Endodermal cell (in vitro differentiated cells): ENCODE measurements at regions not wholly inside any gene's neighbourhood (a gene's known extent, or its start where the extent isn't known, plus 50 kb on each side); places are given as distances from the start of the nearest gene placed in this dataset.

ENCODE experiments used
- DNase-seq: peaks from one replicate; pipeline ENCODE4 v3.0.0-alpha.2; 2017
- H3K27ac ChIP-seq: 2 replicates; pipeline ENCODE4 v1.5.1; 2013; ENCODE audit warnings: mild to moderate bottlenecking, low read depth, low read length, moderate library complexity
- H3K27me3 ChIP-seq: 2 replicates; pipeline ENCODE4 v1.6.1; 2013; ENCODE audit warnings: mild to moderate bottlenecking, low read length, moderate library complexity; ENCODE audit not compliant: insufficient read depth, control insufficient read depth, poor library complexity, severe bottlenecking
- H3K36me3 ChIP-seq: 2 replicates; pipeline ENCODE4 v1.7.0; 2013; ENCODE audit warnings: mild to moderate bottlenecking, low read length, moderate library complexity; ENCODE audit not compliant: control insufficient read depth, insufficient read depth
- H3K4me1 ChIP-seq: one replicate; pipeline ENCODE4 v1.7.0; 2013; ENCODE audit warnings: low read length; ENCODE audit not compliant: control insufficient read depth, insufficient read depth
- H3K4me3 ChIP-seq: 2 replicates; pipeline ENCODE4 v1.5.1; 2013; ENCODE audit warnings: mild to moderate bottlenecking, low read length, moderate library complexity
- H3K9ac ChIP-seq: 2 replicates; pipeline ENCODE4 v1.6.1; 2013; ENCODE audit warnings: mild to moderate bottlenecking, low read length, moderate library complexity; ENCODE audit not compliant: poor library complexity, severe bottlenecking; ENCODE audit errors: extremely low read depth
- H3K9me3 ChIP-seq: 2 replicates; pipeline ENCODE4 v1.6.1; 2013; ENCODE audit warnings: mild to moderate bottlenecking, low read length, moderate library complexity; ENCODE audit not compliant: control insufficient read depth
- H3K27ac Mint-ChIP-seq: 2 replicates; pipeline ENCODE4 v1.8.0; 2020; ENCODE audit warnings: mixed read lengths
- H3K27me3 Mint-ChIP-seq: 2 replicates; pipeline ENCODE4 v1.8.0; 2021; ENCODE audit warnings: mild to moderate bottlenecking, mixed read lengths; ENCODE audit not compliant: insufficient read depth
- H3K36me3 Mint-ChIP-seq: 2 replicates; pipeline ENCODE4 v1.8.0; 2020; ENCODE audit warnings: low read depth, mixed read lengths
- H3K4me1 Mint-ChIP-seq: 2 replicates; pipeline ENCODE4 v1.8.0; 2020; ENCODE audit warnings: mixed read lengths
- H3K4me3 Mint-ChIP-seq: 2 replicates; pipeline ENCODE4 v1.8.0; 2020; ENCODE audit warnings: mild to moderate bottlenecking, moderate library complexity, mixed read lengths
- H3K9me3 Mint-ChIP-seq: 2 replicates; pipeline ENCODE4 v1.8.0; 2020; ENCODE audit warnings: mild to moderate bottlenecking, mixed read lengths
- CTCF ChIP-seq: fragments of 200-600 bp; sonication (generic); conservative IDR thresholded peaks from 2 replicates; pipeline ENCODE4 v1.5.0; 2021; ENCODE audit warnings: antibody characterized with exemption, mild to moderate bottlenecking
- WGBS, 2 experiments: methylation state at CpG; one replicate each; pipeline versions ENCODE4 v1.1.5 to v1.1.7; 2013; ENCODE audit warnings: missing lambda C conversion rate in 2 of 2, mixed read lengths in 1 of 2; ENCODE audit not compliant: insufficient coverage in 1 of 2, insufficient read length in 1 of 2; 5-methylcytosine and 5-hydroxymethylcytosine counted together

GRCh38 chr2:33775306-33775705 lies 176.2 kb upstream of the FAM98A start:
- Histone ChIP-seq H3K9ac (no peak overlapping the region), H3K27me3 (no peaks in the 10 kb centered on the region), H3K4me3 (no peak overlapping the region), H3K36me3 (no peaks in the 10 kb centered on the region), H3K9me3 (peaks cover 8% of the 10 kb centered on the region), H3K27ac (no peak overlapping the region), H3K4me1 (no peaks in the 10 kb centered on the region)
- no peak for DNase-seq
- H3K4me1 Mint-ChIP-seq = no peaks in the 10 kb centered on the region
- H3K27ac Mint-ChIP-seq = no peak overlapping the region
- no peaks in the 10 kb centered on the region for H3K27me3 Mint-ChIP-seq
- no peak for TF ChIP-seq CTCF
- H3K9me3 Mint-ChIP-seq = peaks cover 23% of the 10 kb centered on the region
- H3K4me3 Mint-ChIP-seq = no peak overlapping the region
- 93 to 94% methylated on average over 5 to 21 of the region's 21 CpGs for WGBS, 2 experiments
- peaks cover 7% of the 10 kb centered on the region for H3K36me3 Mint-ChIP-seq

GRCh38 chr2:33770023-33770422 lies 170.9 kb upstream of the FAM98A start:
- Mint-ChIP-seq H3K4me3 (no peak overlapping the region), H3K27ac (no peak overlapping the region), H3K36me3 (peaks cover 4% of the 10 kb centered on the region), H3K9me3 (peaks cover 12% of the 10 kb centered on the region), H3K27me3 (no peaks in the 10 kb centered on the region), H3K4me1 (no peaks in the 10 kb centered on the region)
- no peak for DNase-seq
- Histone ChIP-seq H3K9me3 (peaks cover 6% of the 10 kb centered on the region), H3K4me1 (no peaks in the 10 kb centered on the region), H3K27ac (no peak overlapping the region), H3K36me3 (no peaks in the 10 kb centered on the region), H3K9ac (no peak overlapping the region), H3K27me3 (no peaks in the 10 kb centered on the region), H3K4me3 (no peak overlapping the region)
- WGBS, 2 experiments = 89 to 95% methylated on average over 2 of the region's 2 CpGs
- TF ChIP-seq CTCF = no peak

- no peaks in the 10 kb centered on the region for H3K4me1 ChIP-seq
- TF ChIP-seq CTCF = no peak
- no peaks in the 10 kb centered on the region for H3K36me3 ChIP-seq
- no peak overlapping the region for H3K4me3 Mint-ChIP-seq
- H3K9me3 Mint-ChIP-seq = peaks cover 3% of the 10 kb centered on the region
- no peak overlapping the region for H3K4me3 ChIP-seq
- no peaks in the 10 kb centered on the region for H3K27me3 Mint-ChIP-seq
- 95 to 97% methylated on average over 3 to 4 of the region's 4 CpGs for WGBS, 2 experiments
- no peaks in the 10 kb centered on the region for H3K27me3 ChIP-seq
- no peak overlapping the region for H3K27ac ChIP-seq
- H3K9me3 ChIP-seq = no peaks in the 10 kb centered on the region
- no peaks in the 10 kb centered on the region for H3K36me3 Mint-ChIP-seq
- H3K4me1 Mint-ChIP-seq = peaks cover 5% of the 10 kb centered on the region
- DNase-seq = no peak
- no peak overlapping the region for H3K27ac Mint-ChIP-seq
- H3K9ac ChIP-seq = no peak overlapping the region
Observed at GRCh38 chr2:33766175-33766574, 167.1 kb upstream of the FAM98A start.
